Right lobe of liver (tissue), 4 donors: ENCODE measurements at regions not wholly inside any gene's neighbourhood (a gene's known extent, or its start where the extent isn't known, plus 50 kb on each side); places are given as distances from the start of the nearest gene placed in this dataset.

Source experiments
- POLR2A ChIP-seq: fragments of 450-650 bp; IDR thresholded peaks from one replicate; pipeline ENCODE4 v1.6.1; 2017; ENCODE audit warnings: antibody characterized with exemption, mild to moderate bottlenecking
- TF ChIP-seq, protein P1 (sequence below), 4 donors: fragments of 200-600 bp in 3 of 4; fragments of 450-650 bp in 1 of 4; IDR thresholded peaks; one replicate each; pipeline versions ENCODE4 v1.5.1 to v1.8.0; 2016 to 2022; ENCODE audit warnings: antibody characterized with exemption in 4 of 4, mild to moderate bottlenecking in 2 of 4
- donor health status: DM: no; HTN: no; CAD: no.
- donor health status: DM: no; HTN: no; CAD: no.
- donor health status: DM: no; HTN: yes; CAD: no.

DNA sequence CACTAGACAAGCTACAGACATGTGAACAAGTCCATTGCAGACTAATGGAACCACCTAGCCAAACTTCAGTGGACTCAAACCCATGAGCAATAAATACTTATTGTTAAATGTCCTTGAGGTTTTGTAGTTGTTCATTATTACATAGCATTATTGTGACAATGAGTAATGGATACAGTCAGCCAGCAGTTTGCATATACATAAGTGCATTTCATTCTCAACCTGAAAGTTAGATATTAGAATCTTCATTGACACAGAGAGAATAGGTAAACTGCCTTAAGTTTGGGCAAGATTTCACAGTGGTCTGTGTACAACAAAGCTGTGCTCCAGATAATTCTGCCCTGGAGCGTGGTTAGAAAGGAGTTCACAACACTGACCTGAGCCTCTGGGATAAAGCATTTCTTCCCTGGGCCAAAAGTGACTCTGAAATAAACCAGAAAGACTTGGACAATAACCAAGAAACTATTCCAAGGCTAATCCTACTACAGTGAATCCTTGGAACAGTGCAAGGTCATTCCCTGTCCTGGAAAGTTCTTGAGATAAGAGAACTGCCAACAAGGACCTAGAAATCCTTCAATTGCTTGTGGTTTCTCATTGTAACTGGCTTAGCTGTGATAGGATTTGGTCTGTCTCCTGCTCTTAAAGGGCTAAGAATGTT is 225.5 kb upstream of the STT3B start:
- TF ChIP-seq, protein P1, sequence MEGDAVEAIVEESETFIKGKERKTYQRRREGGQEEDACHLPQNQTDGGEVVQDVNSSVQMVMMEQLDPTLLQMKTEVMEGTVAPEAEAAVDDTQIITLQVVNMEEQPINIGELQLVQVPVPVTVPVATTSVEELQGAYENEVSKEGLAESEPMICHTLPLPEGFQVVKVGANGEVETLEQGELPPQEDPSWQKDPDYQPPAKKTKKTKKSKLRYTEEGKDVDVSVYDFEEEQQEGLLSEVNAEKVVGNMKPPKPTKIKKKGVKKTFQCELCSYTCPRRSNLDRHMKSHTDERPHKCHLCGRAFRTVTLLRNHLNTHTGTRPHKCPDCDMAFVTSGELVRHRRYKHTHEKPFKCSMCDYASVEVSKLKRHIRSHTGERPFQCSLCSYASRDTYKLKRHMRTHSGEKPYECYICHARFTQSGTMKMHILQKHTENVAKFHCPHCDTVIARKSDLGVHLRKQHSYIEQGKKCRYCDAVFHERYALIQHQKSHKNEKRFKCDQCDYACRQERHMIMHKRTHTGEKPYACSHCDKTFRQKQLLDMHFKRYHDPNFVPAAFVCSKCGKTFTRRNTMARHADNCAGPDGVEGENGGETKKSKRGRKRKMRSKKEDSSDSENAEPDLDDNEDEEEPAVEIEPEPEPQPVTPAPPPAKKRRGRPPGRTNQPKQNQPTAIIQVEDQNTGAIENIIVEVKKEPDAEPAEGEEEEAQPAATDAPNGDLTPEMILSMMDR (IDR thresholded peaks at IDR 0.05), result no peak
- TF ChIP-seq POLR2A, result no peak
